ENCODE measurements at regions not wholly inside any gene's neighbourhood (a gene's known extent, or its start where the extent isn't known, plus 50 kb on each side); places are given as distances from the start of the nearest gene placed in this dataset.
"Not testable (repeated sequence)": the region's sequence is repeated elsewhere in the genome, so short reads cannot be mapped to it uniquely, and the experiment has no call there.

- Histone ChIP-seq H3K36me3 (ENCODE audit: insufficient read depth, low read length) (no peaks in the 10 kb centered on the region), H3K4me1 (ENCODE audit: insufficient read depth, low read length) (no peaks in the 10 kb centered on the region), H3K9me3 (ENCODE audit: control insufficient read depth, insufficient read depth, low read length) (no peaks in the 10 kb centered on the region), H3K9ac (ENCODE audit: low read depth, low read length) (no peak overlapping the region)
Observed at GRCh38 chr2:76160670-76161069, 450.0 kb upstream of the GCFC2 start.

GRCh38 chr2:76159042-76159648 lies 448.4 kb upstream of the GCFC2 start:
- H3K36me3 ChIP-seq (ENCODE audit: insufficient read depth, low read length), result no peaks in the 10 kb centered on the region
- H3K9ac ChIP-seq (ENCODE audit: low read depth, low read length), result no peak overlapping the region
- H3K9me3 ChIP-seq (ENCODE audit: control insufficient read depth, insufficient read depth, low read length), result no peaks in the 10 kb centered on the region
- no peaks in the 10 kb centered on the region for H3K4me1 ChIP-seq (ENCODE audit: insufficient read depth, low read length)

GRCh38 chr2:76157531-76157930 lies 446.8 kb upstream of the GCFC2 start:
- no peaks in the 10 kb centered on the region for H3K4me1 ChIP-seq (ENCODE audit: insufficient read depth, low read length)
- H3K9me3 ChIP-seq (ENCODE audit: control insufficient read depth, insufficient read depth, low read length), result no peaks in the 10 kb centered on the region

GRCh38 chr2:76154981-76155380 lies 444.3 kb upstream of the GCFC2 start:
- Histone ChIP-seq H3K9ac (ENCODE audit: low read depth, low read length) (no peak overlapping the region), H3K36me3 (ENCODE audit: insufficient read depth, low read length) (no peaks in the 10 kb centered on the region), H3K4me1 (ENCODE audit: insufficient read depth, low read length) (no peaks in the 10 kb centered on the region), H3K9me3 (ENCODE audit: control insufficient read depth, insufficient read depth, low read length) (no peaks in the 10 kb centered on the region)

More at GRCh38 chr2:76157531-76157930, 446.8 kb upstream of the GCFC2 start:
- no peak overlapping the region for H3K9ac ChIP-seq (ENCODE audit: low read depth, low read length)
- H3K36me3 ChIP-seq (ENCODE audit: insufficient read depth, low read length), result no peaks in the 10 kb centered on the region

- no peaks in the 10 kb centered on the region for H3K9me3 ChIP-seq (ENCODE audit: control insufficient read depth, insufficient read depth, low read length)
- H3K4me1 ChIP-seq (ENCODE audit: insufficient read depth, low read length), result no peaks in the 10 kb centered on the region
- no peak overlapping the region for H3K9ac ChIP-seq (ENCODE audit: low read depth, low read length)
- no peaks in the 10 kb centered on the region for H3K36me3 ChIP-seq (ENCODE audit: insufficient read depth, low read length)
Observed at GRCh38 chr2:76149846-76150245, 439.1 kb upstream of the GCFC2 start.

- not testable (repeated sequence) for H3K36me3 ChIP-seq (ENCODE audit: insufficient read depth, low read length); H3K9me3 ChIP-seq (ENCODE audit: control insufficient read depth, insufficient read depth, low read length); H3K4me1 ChIP-seq (ENCODE audit: insufficient read depth, low read length); H3K9ac ChIP-seq (ENCODE audit: low read depth, low read length)
Observed at GRCh38 chr2:76139303-76139702, 428.6 kb upstream of the GCFC2 start.

GRCh38 chr2:76128622-76129021 lies 417.9 kb upstream of the GCFC2 start:
- H3K9me3 ChIP-seq (ENCODE audit: control insufficient read depth, insufficient read depth, low read length), result no peaks in the 10 kb centered on the region
- no peak overlapping the region for H3K9ac ChIP-seq (ENCODE audit: low read depth, low read length)
- no peaks in the 10 kb centered on the region for H3K36me3 ChIP-seq (ENCODE audit: insufficient read depth, low read length)

GRCh38 chr2:76120176-76120575 lies 409.5 kb upstream of the GCFC2 start:
- H3K4me1 ChIP-seq (ENCODE audit: insufficient read depth, low read length), result no peaks in the 10 kb centered on the region
- H3K9me3 ChIP-seq (ENCODE audit: control insufficient read depth, insufficient read depth, low read length), result no peaks in the 10 kb centered on the region
- H3K9ac ChIP-seq (ENCODE audit: low read depth, low read length), result no peak overlapping the region
- H3K36me3 ChIP-seq (ENCODE audit: insufficient read depth, low read length), result no peaks in the 10 kb centered on the region

More at GRCh38 chr2:76128622-76129021, 417.9 kb upstream of the GCFC2 start:
- H3K4me1 ChIP-seq (ENCODE audit: insufficient read depth, low read length), result no peaks in the 10 kb centered on the region

- no peaks in the 10 kb centered on the region for H3K9me3 ChIP-seq (ENCODE audit: control insufficient read depth, insufficient read depth, low read length)
- H3K36me3 ChIP-seq (ENCODE audit: insufficient read depth, low read length), result no peaks in the 10 kb centered on the region
- no peak overlapping the region for H3K9ac ChIP-seq (ENCODE audit: low read depth, low read length)
- H3K4me1 ChIP-seq (ENCODE audit: insufficient read depth, low read length), result no peaks in the 10 kb centered on the region
Observed at GRCh38 chr2:76089683-76090082, 379.0 kb upstream of the GCFC2 start.

GRCh38 chr2:76083248-76083647 lies 372.5 kb upstream of the GCFC2 start:
- Histone ChIP-seq H3K9ac (ENCODE audit: low read depth, low read length) (no peak overlapping the region), H3K9me3 (ENCODE audit: control insufficient read depth, insufficient read depth, low read length) (no peaks in the 10 kb centered on the region), H3K36me3 (ENCODE audit: insufficient read depth, low read length) (no peaks in the 10 kb centered on the region), H3K4me1 (ENCODE audit: insufficient read depth, low read length) (no peaks in the 10 kb centered on the region)

GRCh38 chr2:76082509-76082908 lies 371.8 kb upstream of the GCFC2 start:
- no peak overlapping the region for H3K9ac ChIP-seq (ENCODE audit: low read depth, low read length)
- H3K4me1 ChIP-seq (ENCODE audit: insufficient read depth, low read length), result no peaks in the 10 kb centered on the region
- H3K9me3 ChIP-seq (ENCODE audit: control insufficient read depth, insufficient read depth, low read length), result no peaks in the 10 kb centered on the region
- no peaks in the 10 kb centered on the region for H3K36me3 ChIP-seq (ENCODE audit: insufficient read depth, low read length)

GRCh38 chr2:76080154-76080553 lies 369.4 kb upstream of the GCFC2 start:
- no peak overlapping the region for H3K9ac ChIP-seq (ENCODE audit: low read depth, low read length)
- H3K4me1 ChIP-seq (ENCODE audit: insufficient read depth, low read length), result no peaks in the 10 kb centered on the region
- H3K9me3 ChIP-seq (ENCODE audit: control insufficient read depth, insufficient read depth, low read length), result no peaks in the 10 kb centered on the region
- no peaks in the 10 kb centered on the region for H3K36me3 ChIP-seq (ENCODE audit: insufficient read depth, low read length)

GRCh38 chr2:76075126-76075525 lies 364.4 kb upstream of the GCFC2 start:
- Histone ChIP-seq H3K9ac (ENCODE audit: low read depth, low read length) (no peak overlapping the region), H3K4me1 (ENCODE audit: insufficient read depth, low read length) (no peaks in the 10 kb centered on the region), H3K9me3 (ENCODE audit: control insufficient read depth, insufficient read depth, low read length) (no peaks in the 10 kb centered on the region), H3K36me3 (ENCODE audit: insufficient read depth, low read length) (no peaks in the 10 kb centered on the region)

- Histone ChIP-seq H3K36me3 (ENCODE audit: insufficient read depth, low read length) (no peaks in the 10 kb centered on the region), H3K9ac (ENCODE audit: low read depth, low read length) (no peak overlapping the region), H3K9me3 (ENCODE audit: control insufficient read depth, insufficient read depth, low read length) (0 out of 2 replicates have a peak, but pooled peaks cover 5% of the 10 kb centered on the region), H3K4me1 (ENCODE audit: insufficient read depth, low read length) (no peaks in the 10 kb centered on the region)
Observed at GRCh38 chr2:76073992-76074604, 363.4 kb upstream of the GCFC2 start.

GRCh38 chr2:76050196-76050595 lies 339.5 kb upstream of the GCFC2 start:
- Histone ChIP-seq H3K36me3 (ENCODE audit: insufficient read depth, low read length) (no peaks in the 10 kb centered on the region), H3K9ac (ENCODE audit: low read depth, low read length) (no peak overlapping the region), H3K4me1 (ENCODE audit: insufficient read depth, low read length) (no peaks in the 10 kb centered on the region), H3K9me3 (ENCODE audit: control insufficient read depth, insufficient read depth, low read length) (0 out of 2 replicates have a peak, but pooled peaks cover 3% of the 10 kb centered on the region)

Data from ES-I3 (cell line).